ENCODE measurements at regions not wholly inside any gene's neighbourhood (a gene's known extent, or its start where the extent isn't known, plus 50 kb on each side); places are given as distances from the start of the nearest gene placed in this dataset.
"Not testable (repeated sequence)": the region's sequence is repeated elsewhere in the genome, so short reads cannot be mapped to it uniquely, and the experiment has no call there.

- no peak for DNase-seq
These were observed 59.7 kb downstream of the TEX35 start for GRCh38 chr1:178572604-178573003.

GRCh38 chr1:178573330-178573729 is 60.4 kb downstream of the TEX35 start:
- DNase-seq = no peak

GRCh38 chr1:178574345-178574744 is 61.4 kb downstream of the TEX35 start:
- no peak for DNase-seq

- DNase-seq = no peak
These were observed 62.9 kb downstream of the TEX35 start for GRCh38 chr1:178575611-178576361.

- no peak for DNase-seq
These were observed 63.9 kb downstream of the TEX35 start for GRCh38 chr1:178576841-178577240.

GRCh38 chr1:178577882-178578281 is 65.0 kb downstream of the TEX35 start:
- no peak for DNase-seq

GRCh38 chr1:178578541-178578940 is 65.6 kb downstream of the TEX35 start:
- no peak for DNase-seq

GRCh38 chr1:178579095-178579494 is 66.2 kb downstream of the TEX35 start:
- no peak for DNase-seq

- peak; percentile 46 for DNase-seq
These were observed 66.7 kb downstream of the TEX35 start for GRCh38 chr1:178579562-178579961.

- DNase-seq = no peak
These were observed 67.2 kb downstream of the TEX35 start for GRCh38 chr1:178580096-178580495.

GRCh38 chr1:178580876-178581275 is 68.0 kb downstream of the TEX35 start:
- DNase-seq = no peak

- DNase-seq = no peak
These were observed 68.7 kb downstream of the TEX35 start for GRCh38 chr1:178581351-178582303.

GRCh38 chr1:178587096-178587495 is 74.2 kb downstream of the TEX35 start:
- DNase-seq = no peak

GRCh38 chr1:178587975-178588374 is 75.1 kb downstream of the TEX35 start:
- no peak for DNase-seq

- DNase-seq = not testable (repeated sequence)
These were observed 76.1 kb downstream of the TEX35 start for GRCh38 chr1:178589042-178589441.

- DNase-seq = not testable (repeated sequence)
These were observed 78.9 kb downstream of the TEX35 start for GRCh38 chr1:178591811-178592210.

- DNase-seq = no peak
These were observed 80.6 kb downstream of the TEX35 start for GRCh38 chr1:178593515-178593914.

- DNase-seq = no peak
These were observed 81.2 kb downstream of the TEX35 start for GRCh38 chr1:178594133-178594532.

- DNase-seq = no peak
These were observed 82.6 kb downstream of the TEX35 start for GRCh38 chr1:178595491-178595890.

- DNase-seq = no peak
These were observed 86.2 kb downstream of the TEX35 start for GRCh38 chr1:178599087-178599486.

GRCh38 chr1:178599745-178600144 is 86.8 kb downstream of the TEX35 start:
- DNase-seq = no peak

- DNase-seq = no peak
These were observed 91.0 kb downstream of the TEX35 start for GRCh38 chr1:178603926-178604325.

GRCh38 chr1:178606839-178607238 is 93.9 kb downstream of the TEX35 start:
- DNase-seq = no peak

Measured in NCI-H1436 (cell line).